HG02678 (cell line): ENCODE measurements at regions not wholly inside any gene's neighbourhood (a gene's known extent, or its start where the extent isn't known, plus 50 kb on each side); places are given as distances from the start of the nearest gene placed in this dataset.
"Not testable (repeated sequence)": the region's sequence is repeated elsewhere in the genome, so short reads cannot be mapped to it uniquely, and the experiment has no call there.

Source experiments
- ATAC-seq: cut with Tn5 transposase; IDR thresholded peaks from one replicate; pipeline ENCODE4 v1.9.1; 2021; ENCODE audit warnings: mild to moderate bottlenecking, moderate library complexity; ENCODE audit not compliant: unreplicated experiment

GRCh38 chr4:154164931-154165839, 326.4 kb downstream of the DCHS2 start:
- ATAC-seq: peak; percentile 74

- ATAC-seq: no peak
These were observed 330.9 kb downstream of the DCHS2 start for GRCh38 chr4:154160519-154161301.

- ATAC-seq: no peak
These were observed 333.0 kb downstream of the DCHS2 start for GRCh38 chr4:154158361-154159155.

- no peak for ATAC-seq
These were observed 339.1 kb downstream of the DCHS2 start for GRCh38 chr4:154152546-154152945.

- not testable (repeated sequence) for ATAC-seq
These were observed 342.4 kb downstream of the DCHS2 start for GRCh38 chr4:154149236-154149635.

- no peak for ATAC-seq
These were observed 347.9 kb downstream of the DCHS2 start for GRCh38 chr4:154143720-154144119.

GRCh38 chr4:154142664-154143063, 348.9 kb downstream of the DCHS2 start:
- no peak for ATAC-seq

- ATAC-seq: no peak
These were observed 350.7 kb downstream of the DCHS2 start for GRCh38 chr4:154140869-154141268.

GRCh38 chr4:154137320-154137905, 348.5 kb upstream of the SFRP2 start:
- ATAC-seq: no peak

GRCh38 chr4:154135576-154135975, 346.7 kb upstream of the SFRP2 start:
- no peak for ATAC-seq

- ATAC-seq: no peak
These were observed 343.5 kb upstream of the SFRP2 start for GRCh38 chr4:154132406-154132805.

- ATAC-seq: no peak
These were observed 337.4 kb upstream of the SFRP2 start for GRCh38 chr4:154126276-154126675.

- ATAC-seq: no peak
These were observed 336.5 kb upstream of the SFRP2 start for GRCh38 chr4:154125340-154125739.

GRCh38 chr4:154124539-154125255, 335.8 kb upstream of the SFRP2 start:
- ATAC-seq: no peak

- no peak for ATAC-seq
These were observed 335.0 kb upstream of the SFRP2 start for GRCh38 chr4:154123897-154124296.

GRCh38 chr4:154120690-154121345, 331.9 kb upstream of the SFRP2 start:
- ATAC-seq: no peak

- ATAC-seq: no peak
These were observed 331.3 kb upstream of the SFRP2 start for GRCh38 chr4:154120006-154120676.

GRCh38 chr4:154119317-154119716, 330.4 kb upstream of the SFRP2 start:
- no peak for ATAC-seq

GRCh38 chr4:154117726-154118125, 328.8 kb upstream of the SFRP2 start:
- not testable (repeated sequence) for ATAC-seq
